GM18951 (cell line): ENCODE measurements at regions not wholly inside any gene's neighbourhood (a gene's known extent, or its start where the extent isn't known, plus 50 kb on each side); places are given as distances from the start of the nearest gene placed in this dataset.

Source experiments
- POLR2A ChIP-seq: IDR thresholded peaks from 4 replicates; pipeline ENCODE4 v1.6.1; 2011; ENCODE audit warnings: mild to moderate bottlenecking; ENCODE audit not compliant: insufficient read length, insufficient read depth; ENCODE audit errors: extremely low read depth
- in situ Hi-C: fragments of 300-500 bp; cut with MboI; formaldehyde crosslinking; loops from one replicate; pipeline ENCODE4 v1.12.0; 2022; ENCODE audit warnings: low sequenced_read_pairs, mixed read lengths, inconsistent platforms; ENCODE audit not compliant: unreplicated experiment

DNA sequence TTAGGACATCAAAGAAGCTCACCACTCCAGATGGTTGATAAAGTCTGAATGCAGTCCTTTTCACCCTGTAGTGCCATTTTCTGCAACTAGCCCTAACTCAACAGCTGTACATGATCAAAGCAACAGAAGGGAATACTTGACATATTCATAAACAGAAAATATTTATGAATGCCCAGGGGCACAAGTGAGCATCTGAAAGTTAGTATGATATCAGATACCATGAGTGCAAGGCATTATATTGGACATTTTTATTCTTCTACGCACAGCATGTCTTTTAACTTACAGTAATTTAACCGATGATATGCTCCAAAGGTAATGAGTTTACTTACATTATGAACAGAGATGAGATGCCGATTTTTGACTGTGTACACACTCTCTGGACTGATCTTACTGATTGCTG is 142.0 kb downstream of the MCHR2 start:
- TF ChIP-seq POLR2A = no peak
- in situ Hi-C loops = no loop called here

DNA sequence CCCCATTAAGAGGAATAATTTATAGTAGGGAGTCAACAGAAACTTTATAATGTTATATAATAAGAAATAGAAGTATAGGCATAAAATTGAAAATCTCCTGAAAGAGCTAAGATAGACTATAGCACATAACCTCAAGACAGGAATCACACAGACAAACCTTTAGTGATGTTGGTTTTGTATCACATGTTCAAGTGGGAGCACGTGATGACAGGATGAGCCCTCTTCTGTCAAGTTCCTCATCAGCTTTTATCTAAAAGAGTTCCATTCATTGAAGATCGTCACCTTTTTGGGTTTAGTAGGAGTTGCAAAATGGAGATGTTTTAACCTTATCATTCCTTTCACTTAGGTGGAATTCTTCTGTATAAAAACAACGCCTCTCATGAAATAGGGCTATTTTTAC is 127.0 kb downstream of the MCHR2 start:
- TF ChIP-seq POLR2A = no peak
- in situ Hi-C loops = no loop called here

DNA sequence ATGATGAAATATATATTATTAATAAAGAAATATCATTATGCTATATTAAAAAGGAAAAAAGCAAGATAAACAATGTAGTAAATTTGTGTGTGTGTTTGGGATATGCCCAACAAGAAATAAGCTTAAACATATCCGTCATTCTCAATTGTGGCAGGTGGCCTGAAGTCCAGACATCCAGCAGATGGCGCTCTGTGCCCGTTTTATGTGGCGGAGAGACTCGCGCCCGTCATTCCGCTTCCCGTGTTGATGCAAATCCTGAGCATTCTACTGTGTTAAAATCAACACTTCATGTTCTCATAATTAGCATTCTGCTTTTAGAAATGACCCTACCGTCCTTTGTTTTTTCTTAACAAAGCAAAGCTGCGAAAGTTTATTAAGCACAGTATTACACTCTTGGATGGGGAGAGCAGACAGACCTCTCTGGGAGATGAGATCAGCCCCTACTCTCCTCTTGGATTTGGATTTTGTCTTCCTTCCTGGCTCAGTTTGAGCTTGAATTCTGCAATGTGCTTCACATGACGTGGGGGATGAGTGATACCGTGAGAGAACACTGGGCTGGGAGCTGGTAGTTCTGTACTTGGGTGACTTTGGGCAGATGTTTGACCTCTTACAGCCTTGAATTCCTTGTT is 125.8 kb downstream of the MCHR2 start:
- no peak for TF ChIP-seq POLR2A
- in situ Hi-C loops = no loop called here
